PC-3 (cell line): ENCODE measurements at regions not wholly inside any gene's neighbourhood (a gene's known extent, or its start where the extent isn't known, plus 50 kb on each side); places are given as distances from the start of the nearest gene placed in this dataset.

Experiments used
- ATAC-seq: fragments of 200-7000 bp; cut with Tn5 transposase; 2 replicates; pipeline ENCODE4 v1.9.1; 2020; ENCODE audit warnings: mild to moderate bottlenecking, moderate library complexity
- BruUV-seq: library from RNA; stranded (reverse); fragments of 400-500 nt; replicated peaks from 2 replicates; lab custom pipeline; 2021; lab: Mats Ljungman, UMichigan
- CTCF ChIA-PET: fragments of 300-600 bp; sonication (Branson Sonifier 250); formaldehyde crosslinking; loops from one replicate; lab custom pipeline; 2022; ENCODE audit warnings: antibody characterized with exemption; lab: Charles Lee
- POLR2A ChIA-PET: fragments of 300-600 bp; sonication (Branson Sonifier 250); formaldehyde crosslinking; loops from one replicate; lab custom pipeline; 2022; ENCODE audit warnings: antibody characterized with exemption; ENCODE audit not compliant: unreplicated experiment; lab: Charles Lee
- DNase-seq: peaks from one replicate; pipeline ENCODE4 v3.0.0-alpha.2; 2015
- H2AFZ ChIP-seq: fragments of 300-600 bp; sonication (generic); 2 replicates; pipeline ENCODE4 v1.6.0; 2016; ENCODE audit warnings: antibody characterized with exemption, low read length
- H3F3A ChIP-seq: fragments of 300-600 bp; sonication (generic); one replicate; pipeline ENCODE4 v1.6.0; 2017; ENCODE audit warnings: antibody characterized with exemption, low read length, control low read depth, mild to moderate bottlenecking; ENCODE audit not compliant: unreplicated experiment
- H3K27ac ChIP-seq: fragments of 300-600 bp; sonication (generic); 2 replicates; pipeline ENCODE4 v1.5.1; 2016; ENCODE audit warnings: mild to moderate bottlenecking, low read length
- H3K27me3 ChIP-seq: fragments of 300-600 bp; sonication (generic); 2 replicates; pipeline ENCODE4 v1.6.1; 2016; ENCODE audit warnings: low read length, mixed read lengths
- H3K36me3 ChIP-seq: fragments of 300-600 bp; sonication (generic); 2 replicates; pipeline ENCODE4 v1.6.1; 2016; ENCODE audit warnings: low read depth, mixed run types, low read length, mixed read lengths
- H3K4me1 ChIP-seq: fragments of 300-600 bp; sonication (generic); 2 replicates; pipeline ENCODE4 v1.5.1; 2016; ENCODE audit warnings: low read length; ENCODE audit not compliant: insufficient read depth
- H3K4me2 ChIP-seq: fragments of 300-600 bp; sonication (generic); 2 replicates; pipeline ENCODE4 v1.6.0; 2016; ENCODE audit warnings: low read length
- H3K4me3 ChIP-seq: fragments of 300-600 bp; sonication (generic); 2 replicates; pipeline ENCODE4 v1.5.1; 2016; ENCODE audit warnings: mild to moderate bottlenecking, low read length, mixed read lengths
- H3K79me2 ChIP-seq: fragments of 300-600 bp; sonication (generic); 2 replicates; pipeline ENCODE4 v1.6.1; 2017; ENCODE audit warnings: low read length, mixed read lengths
- H3K9ac ChIP-seq: fragments of 300-600 bp; sonication (generic); 2 replicates; pipeline ENCODE4 v1.6.0; 2016; ENCODE audit warnings: mild to moderate bottlenecking, low read length
- H3K9me2 ChIP-seq: fragments of 300-600 bp; sonication (generic); replicated peaks from 2 replicates; pipeline ENCODE4 v1.6.1; 2016; ENCODE audit warnings: mixed run types, low read length, mixed read lengths
- H3K9me3 ChIP-seq: fragments of 300-600 bp; sonication (generic); 2 replicates; pipeline ENCODE4 v1.6.1; 2016; ENCODE audit warnings: low read length, mixed read lengths
- H4K20me1 ChIP-seq: fragments of 300-600 bp; sonication (generic); 2 replicates; pipeline ENCODE4 v1.6.1; 2016; ENCODE audit warnings: low read length, mixed read lengths
- EZH2 ChIP-seq: fragments of 300-600 bp; sonication (generic); IDR thresholded peaks from one replicate; pipeline ENCODE4 v1.6.1; 2017; ENCODE audit warnings: antibody characterized with exemption, mild to moderate bottlenecking, low read length; ENCODE audit not compliant: unreplicated experiment
- EZH2phosphoT487 ChIP-seq: fragments of 300-600 bp; sonication (generic); IDR thresholded peaks from 2 replicates; pipeline ENCODE4 v1.6.1; 2018; ENCODE audit warnings: mild to moderate bottlenecking, antibody characterized with exemption, low read length, borderline replicate concordance
- intact Hi-C: fragments of 100-400 bp; cut with micrococcal nuclease; formaldehyde crosslinking; loops from 2 replicates; pipeline ENCODE4 v1.9.0; 2023
- TF ChIP-seq, protein P1 (sequence below): fragments of 300-600 bp; sonication (generic); conservative IDR thresholded peaks from 2 replicates; pipeline ENCODE4 v1.5.1; 2017; ENCODE audit warnings: antibody characterized with exemption, low read depth, mild to moderate bottlenecking, low read length

DNA sequence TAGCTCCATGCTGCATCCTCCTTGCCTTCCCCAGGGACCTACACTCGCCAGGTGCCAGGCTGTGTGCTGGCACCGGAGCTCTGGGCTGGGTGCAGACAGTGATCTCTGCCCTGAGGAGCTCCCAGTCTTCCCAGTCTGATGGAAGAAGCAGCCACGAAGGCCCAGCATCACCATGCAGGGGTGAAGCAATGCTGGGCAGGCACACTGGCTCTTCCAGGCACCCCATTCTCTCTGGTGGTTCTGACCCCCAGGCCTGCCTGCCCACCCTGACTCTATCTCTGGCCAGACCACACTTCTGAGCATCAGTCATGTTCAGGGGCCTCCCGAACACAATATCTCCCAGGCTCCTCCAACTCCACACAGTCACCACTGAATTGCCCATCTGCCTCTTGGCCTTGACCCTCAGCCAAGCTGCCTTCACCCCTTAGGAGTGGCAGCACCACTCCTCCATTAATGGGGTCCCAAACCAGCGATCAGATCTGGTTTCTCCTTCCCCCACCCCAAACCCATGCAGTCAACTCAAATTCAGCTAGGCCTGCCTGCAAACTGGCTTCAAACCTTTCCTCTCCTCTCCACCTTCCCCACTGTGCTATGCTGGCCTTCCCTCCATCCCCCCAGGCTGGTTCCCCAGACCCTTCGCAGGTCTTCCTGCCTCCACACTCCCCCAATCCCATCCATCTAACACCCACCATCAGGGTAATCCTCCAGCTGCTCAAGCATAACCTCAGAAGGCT lies 102.7 kb upstream of the MVB12B start:
- Histone ChIP-seq H3K4me3 (no peak overlapping the region), H3K27me3 (0 out of 2 replicates have a peak, but pooled peaks cover 3% of the 10 kb centered on the region), H3K36me3 (no peaks in the 10 kb centered on the region), H3K27ac (no peak overlapping the region), H3K4me1 (no peaks in the 10 kb centered on the region), H3K4me2 (no peak overlapping the region), H3F3A (no peaks in the 10 kb centered on the region), H2AFZ (no peak overlapping the region), H3K79me2 (no peaks in the 10 kb centered on the region), H3K9ac (no peak overlapping the region), H4K20me1 (no peaks in the 10 kb centered on the region), H3K9me3 (no peaks in the 10 kb centered on the region), H3K9me2 (no peaks in the 10 kb centered on the region)
- POLR2A ChIA-PET: no interaction called here
- BruUV-seq: no TSS peak
- intact Hi-C loops: loop anchor here (10.0 kb wide), 2 partner anchors 669 to 819 kb away; no protein-coding TSS in a partner anchor
- ATAC-seq: no peak
- TF ChIP-seq EZH2phosphoT487 (no peak), EZH2 (no peak)
- TF ChIP-seq, protein P1, sequence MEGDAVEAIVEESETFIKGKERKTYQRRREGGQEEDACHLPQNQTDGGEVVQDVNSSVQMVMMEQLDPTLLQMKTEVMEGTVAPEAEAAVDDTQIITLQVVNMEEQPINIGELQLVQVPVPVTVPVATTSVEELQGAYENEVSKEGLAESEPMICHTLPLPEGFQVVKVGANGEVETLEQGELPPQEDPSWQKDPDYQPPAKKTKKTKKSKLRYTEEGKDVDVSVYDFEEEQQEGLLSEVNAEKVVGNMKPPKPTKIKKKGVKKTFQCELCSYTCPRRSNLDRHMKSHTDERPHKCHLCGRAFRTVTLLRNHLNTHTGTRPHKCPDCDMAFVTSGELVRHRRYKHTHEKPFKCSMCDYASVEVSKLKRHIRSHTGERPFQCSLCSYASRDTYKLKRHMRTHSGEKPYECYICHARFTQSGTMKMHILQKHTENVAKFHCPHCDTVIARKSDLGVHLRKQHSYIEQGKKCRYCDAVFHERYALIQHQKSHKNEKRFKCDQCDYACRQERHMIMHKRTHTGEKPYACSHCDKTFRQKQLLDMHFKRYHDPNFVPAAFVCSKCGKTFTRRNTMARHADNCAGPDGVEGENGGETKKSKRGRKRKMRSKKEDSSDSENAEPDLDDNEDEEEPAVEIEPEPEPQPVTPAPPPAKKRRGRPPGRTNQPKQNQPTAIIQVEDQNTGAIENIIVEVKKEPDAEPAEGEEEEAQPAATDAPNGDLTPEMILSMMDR: no peak
- CTCF ChIA-PET: no interaction called here
- no peak for DNase-seq

- DNase-seq: no peak
- H3K4me1 ChIP-seq: no peaks in the 10 kb centered on the region
- no peaks in the 10 kb centered on the region for H4K20me1 ChIP-seq
- H2AFZ ChIP-seq: no peak overlapping the region
- CTCF ChIA-PET: no interaction called here
- TF ChIP-seq EZH2: no peak
- TF ChIP-seq, protein P1: no peak
- no peak for TF ChIP-seq EZH2phosphoT487
- H3K36me3 ChIP-seq: no peaks in the 10 kb centered on the region
- H3K4me3 ChIP-seq: no peak overlapping the region
- no peaks in the 10 kb centered on the region for H3K9me2 ChIP-seq
- H3K27ac ChIP-seq: no peak overlapping the region
- H3K9ac ChIP-seq: no peak overlapping the region
- ATAC-seq: no peak
- intact Hi-C loops: loop anchor here (5.0 to 10.0 kb wide), 3 partner anchors 479 to 821 kb away; partner anchors contain the start of gene PBX3
- no peaks in the 10 kb centered on the region for H3K79me2 ChIP-seq
- no TSS peak for BruUV-seq
- H3F3A ChIP-seq: no peaks in the 10 kb centered on the region
- 0 out of 2 replicates have a peak, but pooled peaks cover 3% of the 10 kb centered on the region for H3K27me3 ChIP-seq
- no peaks in the 10 kb centered on the region for H3K9me3 ChIP-seq
- POLR2A ChIA-PET: no interaction called here
- no peak overlapping the region for H3K4me2 ChIP-seq
Measured at GRCh38 chr9:126225611-126226609, 100.7 kb upstream of the MVB12B start.
